ENCODE measurements at regions not wholly inside any gene's neighbourhood (a gene's known extent, or its start where the extent isn't known, plus 50 kb on each side); places are given as distances from the start of the nearest gene placed in this dataset.
"Not testable (repeated sequence)": the region's sequence is repeated elsewhere in the genome, so short reads cannot be mapped to it uniquely, and the experiment has no call there.

GRCh38 chr21:28216976-28217523 is 775.6 kb downstream of the LTN1 start:
- DNase-seq: no peak

GRCh38 chr21:28215214-28215954 is 777.3 kb downstream of the LTN1 start:
- DNase-seq: no peak

- DNase-seq: no peak
These were observed 777.9 kb downstream of the LTN1 start for GRCh38 chr21:28214786-28215185.

DNA sequence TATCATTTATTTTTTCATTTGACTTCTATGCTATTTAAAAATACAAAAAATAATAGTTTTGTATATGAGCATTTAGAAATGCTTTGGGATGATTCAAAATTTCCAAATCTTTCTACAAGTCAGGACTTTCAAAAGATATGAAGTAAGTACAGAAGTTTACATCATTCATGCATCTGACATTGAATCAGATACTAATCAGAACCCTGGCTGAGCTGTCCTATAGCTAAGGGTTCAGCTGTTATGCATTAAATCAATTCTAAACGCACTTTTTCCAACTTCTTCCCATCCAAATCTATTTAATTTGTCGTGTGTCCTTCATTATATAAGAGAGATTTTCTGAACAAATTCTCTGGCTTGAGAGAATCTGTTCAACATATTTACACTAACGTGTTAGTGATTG is 779.4 kb downstream of the LTN1 start:
- no peak for DNase-seq

DNA sequence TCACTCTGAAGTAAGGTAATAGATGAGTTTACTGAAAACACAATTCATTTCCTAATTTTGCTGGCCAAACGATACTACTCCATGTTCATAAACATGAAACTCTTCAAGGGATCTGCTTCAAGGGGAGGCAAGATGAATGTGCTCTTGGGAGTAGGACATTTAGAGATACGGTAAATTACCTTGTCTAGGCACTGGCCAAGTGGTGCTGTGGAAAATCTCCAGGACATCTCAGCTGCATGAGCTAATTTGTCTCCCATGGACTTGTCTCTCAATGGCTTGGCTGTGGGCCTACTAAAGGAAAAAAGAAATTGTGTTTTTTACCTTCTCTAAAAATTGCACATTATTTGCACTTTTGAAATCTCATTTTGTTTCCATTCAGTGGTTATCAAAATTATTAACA is 780.6 kb downstream of the LTN1 start:
- DNase-seq: no peak

- DNase-seq: no peak
These were observed 785.1 kb downstream of the LTN1 start for GRCh38 chr21:28207436-28208173.

- DNase-seq: no peak
These were observed 792.0 kb downstream of the LTN1 start for GRCh38 chr21:28200726-28201125.

DNA sequence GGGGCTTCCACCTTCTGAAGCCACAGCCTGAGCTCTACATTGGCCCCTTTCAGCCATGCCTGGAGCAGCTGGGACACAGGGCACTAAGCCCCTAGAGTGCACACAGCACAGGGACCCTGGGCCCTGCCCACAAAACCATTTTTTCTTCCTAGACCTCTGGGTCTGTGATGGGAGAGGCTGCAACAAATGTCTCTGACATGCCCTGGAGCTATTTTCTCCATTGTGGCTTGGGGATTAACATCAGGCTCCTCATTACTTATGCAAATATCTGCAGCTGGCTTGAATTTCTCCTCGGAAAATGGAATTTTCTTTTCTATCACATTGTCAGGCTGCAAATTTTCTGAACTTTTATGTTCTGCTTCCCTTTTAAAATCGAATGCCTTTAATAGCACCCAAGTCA is 795.7 kb downstream of the LTN1 start:
- no peak for DNase-seq

GRCh38 chr21:28193189-28193588 is 799.5 kb downstream of the LTN1 start:
- DNase-seq: no peak

- DNase-seq: no peak
These were observed 806.1 kb downstream of the LTN1 start for GRCh38 chr21:28186604-28187003.

DNA sequence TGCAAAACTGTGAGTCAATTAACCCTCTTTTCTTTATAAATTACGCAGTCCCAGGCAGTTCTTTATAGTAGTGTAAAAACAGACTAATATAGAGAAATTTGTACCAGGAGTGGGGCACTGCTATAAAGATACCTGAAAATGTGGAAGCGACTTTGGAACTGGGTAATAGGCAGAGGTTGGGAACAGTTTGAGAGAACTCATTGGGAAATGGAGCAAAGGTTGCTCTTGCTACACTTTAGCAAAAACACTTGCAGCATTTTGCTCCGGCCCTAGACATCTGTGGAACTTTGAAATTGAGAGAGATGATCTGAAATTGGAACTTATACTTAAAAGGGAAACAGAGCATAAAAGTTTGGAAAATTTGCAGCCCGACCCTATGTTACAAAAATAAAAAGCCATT is 810.9 kb downstream of the LTN1 start:
- no peak for DNase-seq

DNA sequence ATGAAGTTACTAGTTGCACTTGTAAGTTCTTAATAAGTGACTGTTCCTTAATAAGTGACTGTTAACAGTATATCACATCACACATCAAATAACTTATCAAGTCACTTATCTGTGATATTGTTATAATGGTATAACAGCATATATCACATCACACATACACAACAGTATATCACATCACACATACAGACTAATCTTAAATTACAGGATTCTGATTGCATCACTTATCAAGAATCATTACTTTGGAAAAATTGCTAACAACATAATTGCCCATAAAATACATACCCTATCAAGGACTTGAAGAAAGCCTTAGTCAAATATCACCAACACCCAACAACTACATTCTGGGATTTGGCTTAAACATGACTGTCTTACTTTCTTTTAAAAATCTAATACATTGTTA is 813.5 kb downstream of the LTN1 start:
- no peak for DNase-seq

DNA sequence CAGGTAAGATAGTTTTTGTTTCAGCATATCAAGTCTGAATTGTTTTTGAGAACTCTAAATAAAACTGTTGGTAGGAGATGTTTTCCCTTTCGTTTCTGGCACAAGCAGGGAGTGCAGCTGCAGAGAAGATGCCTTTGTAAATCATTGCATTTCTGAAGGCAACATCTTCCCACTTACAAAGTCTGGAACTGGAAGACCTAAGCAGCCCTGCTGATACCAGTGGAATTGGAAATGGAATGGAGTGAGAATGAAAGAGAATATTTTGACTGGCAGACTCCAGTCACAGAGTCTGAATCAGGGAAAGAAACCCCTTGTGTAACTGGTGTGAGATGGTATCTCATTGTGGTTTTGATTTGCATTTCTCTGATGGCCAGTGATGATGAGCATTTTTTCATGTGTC is 815.6 kb downstream of the LTN1 start:
- no peak for DNase-seq

GRCh38 chr21:28174701-28175100 is 818.0 kb downstream of the LTN1 start:
- DNase-seq: no peak

- no peak for DNase-seq
These were observed 818.7 kb downstream of the LTN1 start for GRCh38 chr21:28174006-28174405.

DNA sequence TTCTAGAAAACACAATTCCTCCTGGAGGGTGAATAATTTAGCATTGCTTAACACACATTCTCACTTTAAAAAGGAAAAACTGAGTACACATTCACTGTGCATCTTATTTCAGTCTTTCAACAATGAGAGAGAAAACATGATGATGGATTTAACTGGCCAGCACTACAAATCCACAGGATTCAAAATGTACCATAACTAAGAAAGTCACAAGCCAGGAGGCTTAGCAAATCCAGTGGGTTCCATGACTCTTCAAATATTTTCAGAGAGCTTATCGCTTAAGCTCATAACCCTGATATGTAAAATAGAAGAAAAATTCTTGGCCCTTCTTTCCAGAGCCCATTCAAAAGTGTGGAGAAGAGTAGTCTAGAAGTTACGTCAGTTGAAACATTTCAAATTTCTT is 820.3 kb downstream of the LTN1 start:
- no peak for DNase-seq

- no peak for DNase-seq
These were observed 825.3 kb downstream of the LTN1 start for GRCh38 chr21:28167366-28167765.

DNA sequence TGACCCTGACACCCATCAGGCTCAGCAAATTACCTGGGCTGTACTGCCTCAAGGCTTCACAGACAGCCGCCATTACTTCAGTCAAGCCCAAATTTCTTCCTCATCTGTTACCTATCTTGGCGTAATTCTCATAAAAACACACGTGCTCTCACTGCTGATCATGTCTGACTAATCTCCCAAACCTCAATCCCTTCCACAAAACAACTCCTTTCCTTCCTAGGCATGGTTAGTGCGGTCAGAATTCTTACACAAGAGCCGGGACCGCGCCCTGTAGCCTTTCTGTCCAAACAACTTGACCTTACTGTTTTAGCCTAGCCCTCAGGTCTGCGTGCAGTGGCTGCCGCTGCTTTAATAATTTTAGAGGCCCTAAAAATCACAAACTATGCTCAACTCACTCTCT is 828.2 kb downstream of the LTN1 start:
- not testable (repeated sequence) for DNase-seq

DNA sequence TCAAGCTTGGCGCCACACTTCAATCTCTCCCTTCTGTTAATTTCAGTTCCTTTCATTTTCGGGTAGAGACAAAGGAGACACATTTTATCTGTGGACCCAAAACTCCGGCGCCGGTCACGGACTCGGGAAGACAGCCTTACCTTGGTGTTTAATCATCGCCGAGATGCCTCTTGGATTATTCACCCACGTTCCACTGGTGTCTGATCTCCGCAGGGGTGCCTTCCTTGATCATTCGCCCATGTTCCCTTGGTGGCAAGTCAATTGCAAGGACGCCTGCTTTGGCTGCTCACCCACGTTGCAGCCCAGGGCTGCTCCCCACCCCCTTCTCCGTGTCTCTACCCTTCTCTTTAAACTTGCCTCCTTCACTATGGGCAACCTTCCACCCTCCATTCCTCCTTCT is 830.6 kb downstream of the LTN1 start:
- not testable (repeated sequence) for DNase-seq

- no peak for DNase-seq
These were observed 832.3 kb downstream of the LTN1 start for GRCh38 chr21:28160378-28160777.

- no peak for DNase-seq
These were observed 833.3 kb downstream of the LTN1 start for GRCh38 chr21:28159396-28159795.

DNA sequence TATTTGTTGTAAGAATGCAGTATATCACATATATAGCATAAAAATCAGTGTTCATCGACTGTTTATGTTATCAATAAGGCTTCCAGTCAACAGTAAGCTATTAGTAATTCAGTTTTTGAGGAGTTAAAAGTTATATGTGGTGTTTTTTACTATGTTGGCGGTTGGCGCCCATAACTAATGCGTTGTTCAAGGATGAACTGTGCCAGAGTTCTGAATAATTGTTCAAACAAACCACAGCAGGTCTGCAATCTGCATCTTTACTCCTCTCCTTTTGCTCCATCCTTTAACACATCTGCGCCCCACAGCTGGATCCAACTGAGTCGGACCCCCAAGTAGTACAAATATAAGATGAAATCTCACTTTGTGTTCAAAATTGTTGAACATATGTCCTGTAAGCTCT is 836.1 kb downstream of the LTN1 start:
- DNase-seq: no peak

DNA sequence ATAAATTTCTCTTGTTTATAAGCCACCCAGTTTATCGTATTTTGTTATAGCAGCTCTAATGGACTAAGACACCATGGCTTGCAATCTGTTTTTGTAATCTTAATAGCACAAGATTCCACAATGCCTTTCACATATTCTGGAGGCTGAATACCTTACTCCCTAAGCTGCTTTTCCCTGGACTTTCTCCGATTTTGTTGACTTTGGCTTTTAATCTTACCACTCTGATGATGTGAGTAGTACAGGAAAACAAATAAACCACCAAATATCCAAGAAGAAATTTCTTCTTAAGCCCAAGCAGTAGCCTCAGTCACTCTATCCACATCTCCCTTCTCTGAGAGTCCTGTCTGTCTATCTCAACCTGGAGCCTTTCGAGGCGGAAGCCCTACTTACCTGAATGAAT is 838.6 kb downstream of the LTN1 start:
- DNase-seq: no peak

DNA sequence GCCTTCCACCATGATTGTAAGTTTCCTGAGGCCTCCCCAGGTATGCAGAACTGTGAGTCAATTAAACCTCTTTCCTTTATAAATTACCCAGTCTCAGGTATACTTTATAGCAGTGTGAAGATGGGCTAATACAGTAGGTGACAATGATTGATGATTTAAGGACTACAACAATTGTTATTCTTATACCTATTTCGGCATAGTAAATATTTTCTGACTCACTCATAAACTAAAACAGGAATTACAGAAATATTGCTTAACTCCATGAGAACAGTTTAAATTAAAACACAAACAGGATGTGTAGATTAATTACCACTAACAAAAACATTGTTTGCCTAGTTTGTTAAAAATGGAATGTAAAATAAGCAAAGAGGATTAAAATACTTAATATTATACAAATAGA is 839.9 kb downstream of the LTN1 start:
- DNase-seq: no peak

Data from NCI-H1694 (cell line).